UCSD-AML1 (cell line): ENCODE measurements at regions not wholly inside any gene's neighbourhood (a gene's known extent, or its start where the extent isn't known, plus 50 kb on each side); places are given as distances from the start of the nearest gene placed in this dataset.

Experiments used
- DNase-seq: peaks from one replicate; lab custom pipeline; 2025; ENCODE audit not compliant: unreplicated experiment; lab: John Stamatoyannopoulos, UW

DNA sequence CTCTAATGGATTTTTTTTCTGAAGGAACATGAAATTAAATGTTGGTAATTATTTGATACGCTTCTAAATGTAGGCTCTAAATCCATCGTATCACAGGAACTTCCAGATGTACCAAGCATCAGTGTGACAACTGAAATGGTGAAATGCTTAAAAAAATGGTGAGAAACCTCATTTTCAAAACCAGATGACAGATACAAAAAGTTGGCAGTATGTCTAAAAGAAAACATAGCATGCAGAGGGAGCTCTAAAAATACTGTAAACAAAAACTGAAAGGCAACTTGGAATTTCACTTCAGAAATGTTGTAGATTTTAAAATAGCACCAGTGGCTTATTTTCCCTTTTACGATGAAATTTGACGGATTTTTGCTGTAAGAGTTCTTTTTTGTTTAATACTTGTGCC lies 1043.6 kb upstream of the WWC1 start:
- DNase-seq = no peak

GRCh38 chr5:167248257-167248656 lies 1043.2 kb upstream of the WWC1 start:
- DNase-seq = no peak

GRCh38 chr5:167250996-167251395 lies 1040.4 kb upstream of the WWC1 start:
- no peak for DNase-seq

DNA sequence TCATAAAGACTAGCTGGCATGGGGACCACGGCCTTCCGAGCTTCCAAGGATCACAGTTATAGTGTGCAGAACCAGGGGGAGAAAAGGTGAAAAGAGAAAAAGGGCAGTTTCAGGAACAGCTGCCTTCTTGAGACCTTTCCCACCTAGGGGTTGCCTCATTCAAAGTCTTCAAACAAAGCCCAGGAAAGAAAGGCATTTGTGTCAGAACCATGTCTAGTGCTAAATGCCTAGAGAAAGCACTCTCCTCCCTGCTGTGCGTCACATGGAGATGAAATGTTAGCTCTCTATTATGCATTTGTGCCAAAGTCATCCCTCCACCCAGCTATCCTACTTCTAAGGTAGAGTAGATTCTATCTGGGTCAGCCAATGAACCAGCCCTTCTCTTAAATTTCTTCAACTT lies 1037.3 kb upstream of the WWC1 start:
- no peak for DNase-seq

GRCh38 chr5:167255926-167256325 lies 1035.5 kb upstream of the WWC1 start:
- DNase-seq = no peak

DNA sequence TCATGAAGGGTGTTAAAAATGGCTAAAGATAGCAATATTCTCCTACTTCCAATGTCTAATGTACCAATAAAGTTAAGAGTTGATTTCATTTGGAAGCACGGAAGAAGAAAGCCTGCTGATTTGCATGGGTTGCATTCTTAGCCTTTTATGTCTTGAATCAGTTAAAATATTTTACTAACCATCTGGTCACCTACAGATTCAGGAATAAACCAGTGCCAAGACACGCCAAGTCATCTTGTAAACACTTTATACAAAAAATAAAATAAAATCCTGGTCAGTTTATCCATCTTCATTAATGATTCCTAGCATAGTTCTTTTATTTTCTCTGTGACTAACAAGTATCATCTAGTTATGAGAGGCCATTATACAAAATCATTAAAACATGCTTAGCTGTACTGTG lies 1031.6 kb upstream of the WWC1 start:
- no peak for DNase-seq

DNA sequence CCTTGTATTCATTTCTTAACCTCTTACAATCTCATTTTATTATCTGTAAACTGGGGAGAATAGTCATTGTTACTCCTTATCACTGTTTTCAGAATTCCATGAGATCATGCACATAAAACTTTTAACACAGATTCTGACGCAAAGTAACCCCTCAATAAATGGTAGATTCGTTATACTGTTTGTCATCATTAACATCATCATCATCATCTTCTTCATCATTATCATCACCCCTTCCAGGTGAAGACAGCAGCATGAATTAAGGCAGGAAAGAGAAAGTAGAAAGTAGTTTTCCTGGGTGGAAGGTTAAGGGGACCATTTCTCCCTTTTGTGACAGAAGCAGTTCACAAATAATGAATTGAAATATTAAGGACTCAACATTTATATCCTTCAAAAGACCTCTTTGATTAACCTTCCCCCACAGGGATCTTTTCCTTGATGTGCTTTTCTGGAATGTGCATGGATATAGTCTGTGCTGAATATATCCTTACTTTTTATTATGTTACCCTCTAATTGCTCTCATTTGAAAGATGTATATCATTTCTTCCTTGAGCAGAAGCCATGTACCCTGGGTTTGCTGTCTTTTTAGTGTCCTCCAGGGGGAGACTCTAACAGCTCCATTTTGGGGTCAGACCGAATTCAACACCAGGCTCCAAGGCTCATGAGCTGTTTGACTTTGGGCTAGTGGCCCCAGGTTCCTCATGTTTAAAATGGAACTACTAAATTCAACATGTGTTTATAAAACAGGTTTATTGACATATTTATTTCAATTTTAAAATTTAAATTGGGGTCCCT lies 1029.9 kb upstream of the WWC1 start:
- no peak for DNase-seq

DNA sequence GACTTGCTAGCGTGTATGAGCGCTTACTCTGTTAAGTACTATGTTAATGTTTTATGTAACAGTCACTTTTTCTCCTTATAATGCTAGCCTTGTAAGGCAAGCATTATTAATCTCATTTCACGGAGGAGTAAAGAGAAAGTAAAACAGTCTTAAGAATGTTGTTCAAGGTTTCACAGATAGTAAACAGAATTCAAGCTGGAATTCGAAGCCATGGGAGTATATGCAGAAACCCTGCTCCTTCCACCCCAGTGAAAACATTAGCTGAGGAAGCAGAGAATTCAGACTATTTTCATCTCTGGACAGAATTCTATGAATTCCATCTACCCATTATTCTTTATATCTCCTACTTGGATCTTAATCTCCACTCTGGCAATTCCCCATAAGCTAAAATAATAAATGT lies 1028.3 kb upstream of the WWC1 start:
- DNase-seq = no peak

DNA sequence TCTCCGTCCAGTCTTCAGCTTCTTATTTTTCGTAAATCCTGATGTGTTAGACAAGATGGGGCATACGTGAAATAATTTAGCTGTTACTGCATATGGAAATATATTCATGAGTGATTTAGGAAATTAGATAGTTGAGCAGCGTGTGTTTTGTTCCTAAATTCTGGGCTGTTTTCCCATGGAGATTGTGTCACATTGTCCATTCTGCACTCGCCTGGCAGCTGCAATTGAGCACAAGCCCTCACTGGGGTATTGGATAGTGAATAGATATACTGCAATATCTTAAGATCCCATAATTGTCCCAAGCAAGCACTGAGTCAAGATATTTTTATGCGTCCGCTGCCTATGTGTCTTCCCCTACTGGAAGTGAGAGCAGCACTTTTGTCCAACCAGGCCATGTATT lies 1027.1 kb upstream of the WWC1 start:
- DNase-seq = no peak

- no peak for DNase-seq
Measured at GRCh38 chr5:167268337-167268736, 1023.1 kb upstream of the WWC1 start.

- no peak for DNase-seq
Measured at GRCh38 chr5:167269146-167269545, 1022.3 kb upstream of the WWC1 start.

DNA sequence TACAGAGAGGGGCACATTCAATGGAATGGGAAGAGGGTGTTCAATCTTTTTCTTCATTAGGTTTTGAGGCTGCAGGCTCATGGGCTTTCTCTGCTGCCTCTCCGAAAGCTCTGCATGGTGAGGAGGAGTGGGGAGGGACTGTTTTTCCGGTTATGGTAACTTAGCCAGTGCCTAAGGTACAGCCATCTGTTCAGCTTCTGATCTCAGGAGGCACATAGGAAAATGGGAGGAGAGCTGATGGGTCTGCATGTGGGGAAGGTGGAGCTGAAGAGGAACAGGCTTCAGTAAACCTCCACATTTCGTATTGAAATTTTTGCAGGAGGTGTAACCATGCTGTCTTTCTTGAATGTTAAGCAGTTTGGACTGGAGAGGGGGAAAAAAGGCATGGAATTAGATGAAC lies 1020.4 kb upstream of the WWC1 start:
- DNase-seq = no peak

GRCh38 chr5:167271511-167271910 lies 1019.9 kb upstream of the WWC1 start:
- DNase-seq = no peak

- no peak for DNase-seq
Measured at GRCh38 chr5:167280111-167280510, 1011.3 kb upstream of the WWC1 start.

DNA sequence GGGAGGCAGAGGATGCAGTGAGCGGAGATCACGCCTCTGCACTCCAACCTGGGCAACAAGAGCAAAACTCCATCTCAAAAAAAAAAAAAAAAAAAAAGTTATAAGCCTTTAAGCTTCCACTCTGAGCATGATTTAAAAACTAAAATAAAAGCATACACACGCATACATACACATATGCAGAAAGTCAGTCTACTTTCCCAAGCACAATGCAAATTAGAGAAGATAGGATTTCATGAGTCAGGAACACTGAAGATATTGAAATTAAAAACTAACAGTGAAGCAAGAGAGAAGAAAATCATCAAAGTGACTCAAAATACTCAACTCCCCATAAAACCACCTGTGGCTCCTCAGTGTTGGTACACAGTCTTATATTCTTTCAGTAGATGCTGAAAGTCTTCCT lies 1009.5 kb upstream of the WWC1 start:
- no peak for DNase-seq

- DNase-seq = no peak
Measured at GRCh38 chr5:167283691-167284090, 1007.8 kb upstream of the WWC1 start.

GRCh38 chr5:167284222-167284890 lies 1007.1 kb upstream of the WWC1 start:
- no peak for DNase-seq

DNA sequence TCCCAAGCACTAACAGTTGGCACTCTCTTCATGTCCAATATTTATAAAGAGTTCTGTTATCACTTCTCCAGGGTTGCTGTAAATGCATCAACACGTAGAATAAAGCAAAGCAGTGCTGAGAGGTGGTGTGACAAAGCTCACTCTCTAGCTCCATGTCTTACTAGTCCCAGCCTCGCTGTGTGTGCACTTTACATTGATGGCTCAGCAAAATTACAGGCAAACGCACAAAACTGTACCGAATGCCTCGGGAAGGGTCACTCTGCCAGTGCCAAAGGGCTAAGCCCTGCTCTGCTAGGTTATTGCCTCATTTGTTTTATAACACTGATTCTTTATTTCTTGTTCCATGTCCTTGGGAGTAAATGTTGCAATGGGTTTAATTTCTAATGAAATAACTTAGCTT lies 1005.9 kb upstream of the WWC1 start:
- no peak for DNase-seq

DNA sequence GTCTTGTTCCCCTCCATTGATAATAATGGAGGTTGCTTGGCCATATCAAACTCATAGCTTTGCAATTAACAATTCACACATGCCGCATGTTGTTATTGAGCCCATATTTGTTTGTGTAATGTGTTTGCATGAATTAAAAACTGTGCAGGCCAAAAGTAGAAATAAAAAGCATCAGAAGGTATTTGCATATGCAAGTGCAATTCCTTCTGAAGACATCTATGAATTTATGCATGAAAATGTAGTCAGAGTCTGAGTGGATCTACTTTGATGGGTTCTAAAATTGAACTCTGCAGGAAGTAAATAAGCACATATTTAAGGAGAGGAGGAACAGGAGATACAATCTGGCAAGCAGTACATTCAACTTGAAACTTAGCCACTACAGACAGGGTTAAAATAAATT lies 1004.6 kb upstream of the WWC1 start:
- no peak for DNase-seq

GRCh38 chr5:167290478-167290877 lies 1001.0 kb upstream of the WWC1 start:
- DNase-seq = no peak

DNA sequence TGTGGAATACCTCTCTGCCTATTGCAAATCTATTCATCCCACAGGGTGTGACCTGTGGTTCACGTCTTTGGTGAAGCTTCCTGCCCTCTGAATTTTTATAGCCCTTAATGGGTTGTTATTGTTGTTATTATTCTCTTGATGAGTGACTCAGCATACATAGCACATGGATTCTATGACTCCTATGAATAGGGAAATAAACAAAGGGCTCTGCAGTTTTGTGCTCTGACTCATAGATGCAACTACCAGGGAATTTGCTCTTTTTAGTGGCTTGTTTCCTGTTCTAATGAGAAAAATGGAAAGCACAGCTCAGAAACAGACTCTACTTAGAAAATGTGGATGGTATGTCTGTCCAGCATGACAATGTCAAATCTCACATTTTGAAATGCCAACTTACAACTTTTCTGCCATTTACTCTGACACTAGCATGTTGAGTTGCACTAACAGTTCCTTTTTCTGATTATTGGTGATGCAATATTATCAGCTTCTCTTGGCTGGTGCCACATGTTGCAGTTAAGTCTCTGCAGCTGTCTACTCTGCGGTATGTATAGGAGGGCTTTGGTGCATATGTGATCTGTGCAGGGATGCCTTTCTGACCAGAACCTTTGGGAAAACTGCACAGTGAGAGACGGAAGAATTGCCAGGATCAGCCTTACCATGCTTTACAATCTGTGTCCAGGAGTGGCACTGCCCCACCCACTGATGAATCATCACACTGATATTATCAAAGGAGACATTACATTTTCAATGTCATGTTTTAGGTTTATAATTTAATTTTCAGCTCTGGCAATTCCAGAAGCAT lies 996.4 kb upstream of the WWC1 start:
- DNase-seq = no peak

GRCh38 chr5:167295681-167296005 lies 995.8 kb upstream of the WWC1 start:
- no peak for DNase-seq
